ENCODE measurements at regions not wholly inside any gene's neighbourhood (a gene's known extent, or its start where the extent isn't known, plus 50 kb on each side); places are given as distances from the start of the nearest gene placed in this dataset.
"Not testable (repeated sequence)": the region's sequence is repeated elsewhere in the genome, so short reads cannot be mapped to it uniquely, and the experiment has no call there.

DNA sequence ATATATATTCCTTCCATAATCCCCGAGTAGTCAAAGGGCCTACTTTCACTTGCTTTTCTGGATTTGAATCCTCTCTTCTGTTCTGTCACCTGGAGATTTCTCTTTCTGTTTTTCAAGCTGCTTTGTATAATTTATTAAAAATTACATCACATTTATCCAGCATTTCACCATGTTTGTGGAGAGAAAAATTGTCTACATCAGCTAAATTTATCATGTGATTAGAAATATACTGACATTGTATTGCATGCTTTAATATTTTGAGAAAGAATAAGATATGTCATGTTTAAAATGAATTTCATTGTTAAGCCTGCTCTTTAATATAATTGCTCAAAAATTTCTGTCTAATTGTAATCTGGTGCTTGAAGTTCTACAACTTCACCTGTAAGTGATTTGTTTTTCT, 323.1 kb upstream of the DKK2 start:
- Histone ChIP-seq H3K36me3 (replicated peaks in 1 of 2; ENCODE audit: control insufficient read depth in 1 of 2, insufficient read depth in 2 of 2, low read length in 2 of 2) (no peaks in the 10 kb centered on the region), H4K20me1 (ENCODE audit: insufficient read depth, low read length) (no peaks in the 10 kb centered on the region), H2AFZ (ENCODE audit: insufficient read depth, low read depth, low read length, poor library complexity, severe bottlenecking) (no peak overlapping the region), H3K27ac (ENCODE audit: low read depth in 1 of 2, low read length in 2 of 2) (no peak overlapping the region), H3K27me3 (ENCODE audit: control insufficient read depth in 2 of 2, insufficient read depth in 2 of 2, low read length in 2 of 2) (no peaks in the 10 kb centered on the region), H3K9ac (ENCODE audit: insufficient read depth, low read length, poor library complexity, severe bottlenecking) (no peak overlapping the region), H3K4me3 (replicated peaks in 1 of 3; ENCODE audit: low read depth in 2 of 3, low read length in 3 of 3) (no peak overlapping the region), H3K79me2 (ENCODE audit: insufficient read depth, low read length) (no peaks in the 10 kb centered on the region), H3K4me2 (replicated peaks; ENCODE audit: extremely low read depth, low read length, poor library complexity, severe bottlenecking) (no peak overlapping the region), H3K9me3 (replicated peaks in 1 of 2; ENCODE audit: control insufficient read depth in 1 of 2, insufficient read depth in 1 of 2, low read length in 2 of 2) (no peaks in the 10 kb centered on the region), H3K4me1 (ENCODE audit: control insufficient read depth in 1 of 2, insufficient read depth in 2 of 2, low read length in 2 of 2) (no peaks in the 10 kb centered on the region)
- DNase-seq: no peak
- Mint-ChIP-seq H3K4me3 (no peak overlapping the region), H3K9me3 (peaks cover 0 to 4% (median 2%) of the 10 kb centered on the region in 7 donors), H3K4me1 (no peaks in the 10 kb centered on the region), H3K27me3 (ENCODE audit: low read depth in 3 of 3) (peaks cover 0 to 1% (median 0%) of the 10 kb centered on the region in 3 donors), H3K36me3 (no peaks in the 10 kb centered on the region), H3K27ac (no peak overlapping the region)
- intact Hi-C loops (cut with micrococcal nuclease): no loop called here
- whole genome bisulfite sequencing (ENCODE audit: insufficient coverage): no CpG with 5 or more reads among the region's 1 CpG
- TF ChIP-seq, protein P1, sequence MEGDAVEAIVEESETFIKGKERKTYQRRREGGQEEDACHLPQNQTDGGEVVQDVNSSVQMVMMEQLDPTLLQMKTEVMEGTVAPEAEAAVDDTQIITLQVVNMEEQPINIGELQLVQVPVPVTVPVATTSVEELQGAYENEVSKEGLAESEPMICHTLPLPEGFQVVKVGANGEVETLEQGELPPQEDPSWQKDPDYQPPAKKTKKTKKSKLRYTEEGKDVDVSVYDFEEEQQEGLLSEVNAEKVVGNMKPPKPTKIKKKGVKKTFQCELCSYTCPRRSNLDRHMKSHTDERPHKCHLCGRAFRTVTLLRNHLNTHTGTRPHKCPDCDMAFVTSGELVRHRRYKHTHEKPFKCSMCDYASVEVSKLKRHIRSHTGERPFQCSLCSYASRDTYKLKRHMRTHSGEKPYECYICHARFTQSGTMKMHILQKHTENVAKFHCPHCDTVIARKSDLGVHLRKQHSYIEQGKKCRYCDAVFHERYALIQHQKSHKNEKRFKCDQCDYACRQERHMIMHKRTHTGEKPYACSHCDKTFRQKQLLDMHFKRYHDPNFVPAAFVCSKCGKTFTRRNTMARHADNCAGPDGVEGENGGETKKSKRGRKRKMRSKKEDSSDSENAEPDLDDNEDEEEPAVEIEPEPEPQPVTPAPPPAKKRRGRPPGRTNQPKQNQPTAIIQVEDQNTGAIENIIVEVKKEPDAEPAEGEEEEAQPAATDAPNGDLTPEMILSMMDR (IDR thresholded peaks at IDR 0.05): no peak

GRCh38 chr4:107354304-107354703, 318.2 kb upstream of the DKK2 start:
- H3K4me1 Mint-ChIP-seq; H3K27ac Mint-ChIP-seq; H3K27me3 ChIP-seq (ENCODE audit: control insufficient read depth in 2 of 2, insufficient read depth in 2 of 2, low read length in 2 of 2); H3K36me3 ChIP-seq (replicated peaks in 1 of 2; ENCODE audit: control insufficient read depth in 1 of 2, insufficient read depth in 2 of 2, low read length in 2 of 2); H3K79me2 ChIP-seq (ENCODE audit: insufficient read depth, low read length); H3K4me1 ChIP-seq (ENCODE audit: control insufficient read depth in 1 of 2, insufficient read depth in 2 of 2, low read length in 2 of 2); DNase-seq; H3K36me3 Mint-ChIP-seq; H3K9me3 ChIP-seq (replicated peaks in 1 of 2; ENCODE audit: control insufficient read depth in 1 of 2, insufficient read depth in 1 of 2, low read length in 2 of 2); H4K20me1 ChIP-seq (ENCODE audit: insufficient read depth, low read length); H3K4me3 ChIP-seq (replicated peaks in 1 of 3; ENCODE audit: low read depth in 2 of 3, low read length in 3 of 3); H3K4me3 Mint-ChIP-seq; intact Hi-C loops (cut with micrococcal nuclease); H3K27me3 Mint-ChIP-seq (ENCODE audit: low read depth in 3 of 3); H3K9me3 Mint-ChIP-seq; H3K4me2 ChIP-seq (replicated peaks; ENCODE audit: extremely low read depth, low read length, poor library complexity, severe bottlenecking); H3K27ac ChIP-seq (ENCODE audit: low read depth in 1 of 2, low read length in 2 of 2); H2AFZ ChIP-seq (ENCODE audit: insufficient read depth, low read depth, low read length, poor library complexity, severe bottlenecking); H3K9ac ChIP-seq (ENCODE audit: insufficient read depth, low read length, poor library complexity, severe bottlenecking): not testable (repeated sequence)
- no CpG with 5 or more reads among the region's 11 CpGs for WGBS (ENCODE audit: insufficient coverage)
